ENCODE measurements at regions not wholly inside any gene's neighbourhood (a gene's known extent, or its start where the extent isn't known, plus 50 kb on each side); places are given as distances from the start of the nearest gene placed in this dataset.
A peak's percentile ranks its signal among the peaks of the same experiment; 100 is the strongest.

- WGBS (ENCODE audit: insufficient coverage, low coverage, missing lambda C conversion rate): 11% methylated on average over 3 of the region's 3 CpGs
- no peak overlapping the region for H3K9ac ChIP-seq (ENCODE audit: insufficient read depth in 1 of 2, low read depth in 2 of 2, low read length in 2 of 2)
- no peaks in the 10 kb centered on the region for H3K79me2 ChIP-seq (ENCODE audit: control insufficient read depth, insufficient read depth, low read length)
- no peak overlapping the region for H3K27ac ChIP-seq (ENCODE audit: extremely low read depth, low read depth, low read length)
- H3K27me3 ChIP-seq (ENCODE audit: control insufficient read depth in 2 of 2, insufficient read depth in 2 of 2, low read length in 2 of 2): no peaks in the 10 kb centered on the region; a peak in 1 of 5 replicates
- intact Hi-C loops (cut with micrococcal nuclease) (no loop called here), in situ Hi-C loops (cut with MboI) (no loop called here)
- ATAC-seq (no peak), FAIRE-seq (peak; percentile 44), DNase-seq (ENCODE audit: extremely low read depth in 1 of 4, low spot score in 3 of 4) (no peak)
- H3K4me1 ChIP-seq (replicated peaks in 1 of 2; ENCODE audit: control insufficient read depth in 2 of 2, insufficient read depth in 2 of 2, low read length in 2 of 2): no peaks in the 10 kb centered on the region
- H3K4me3 ChIP-seq: no peak overlapping the region
- no peaks in the 10 kb centered on the region for H3K36me3 ChIP-seq (ENCODE audit: control insufficient read depth, insufficient read depth, low read length)
- H2AFZ ChIP-seq (ENCODE audit: low read depth, low read length): no peak overlapping the region
- no peaks in the 10 kb centered on the region for H3K9me3 ChIP-seq (replicated peaks; ENCODE audit: control insufficient read depth, insufficient read depth, low read depth, low read length)
- ChIA-PET POLR2A (no interaction called here), CTCF (ENCODE audit: low intra/inter-chr PET ratio) (no interaction called here)
- H4K20me1 ChIP-seq (replicated peaks; ENCODE audit: control insufficient read depth, insufficient read depth, low read length): no peaks in the 10 kb centered on the region
- no peaks in the 10 kb centered on the region for H3K9me1 ChIP-seq (ENCODE audit: control insufficient read depth, insufficient read depth, low read length)
- H3K4me2 ChIP-seq (ENCODE audit: insufficient read depth, low read length): no peak overlapping the region
- no peak for TF ChIP-seq ADNP (tag; IDR thresholded peaks at IDR 0.05)
- peak; percentile 38 for TF ChIP-seq MAFG (tag; conservative IDR thresholded peaks at IDR 0.05)
- no TSS peak for BruUV-seq (replicated peaks)
Measured at GRCh38 chr6:134493789-134494188, 175.9 kb upstream of the SGK1 start.

GRCh38 chr6:134491477-134491876 lies 173.6 kb upstream of the SGK1 start:
- in situ Hi-C loops (cut with MboI) (no loop called here), intact Hi-C loops (cut with micrococcal nuclease) (no loop called here)
- no peaks in the 10 kb centered on the region for H3K9me1 ChIP-seq (ENCODE audit: control insufficient read depth, insufficient read depth, low read length)
- ATAC-seq (no peak), DNase-seq (ENCODE audit: extremely low read depth in 1 of 4, low spot score in 3 of 4) (no peak), FAIRE-seq (peak; percentile 26)
- no peak overlapping the region for H3K4me3 ChIP-seq
- H3K9me3 ChIP-seq (replicated peaks; ENCODE audit: control insufficient read depth, insufficient read depth, low read depth, low read length): no peaks in the 10 kb centered on the region
- H2AFZ ChIP-seq (ENCODE audit: low read depth, low read length): no peak overlapping the region
- 8% methylated on average over 2 of the region's 2 CpGs for WGBS (ENCODE audit: insufficient coverage, low coverage, missing lambda C conversion rate)
- H3K27me3 ChIP-seq (ENCODE audit: control insufficient read depth in 2 of 2, insufficient read depth in 2 of 2, low read length in 2 of 2): no peaks in the 10 kb centered on the region; a peak in 1 of 5 replicates
- no peaks in the 10 kb centered on the region for H3K79me2 ChIP-seq (ENCODE audit: control insufficient read depth, insufficient read depth, low read length)
- no peak overlapping the region for H3K27ac ChIP-seq (ENCODE audit: extremely low read depth, low read depth, low read length)
- H3K9ac ChIP-seq (ENCODE audit: insufficient read depth in 1 of 2, low read depth in 2 of 2, low read length in 2 of 2): no peak overlapping the region
- H3K4me2 ChIP-seq (ENCODE audit: insufficient read depth, low read length): no peak overlapping the region
- TF ChIP-seq SREBF1 (IDR thresholded peaks at IDR 0.05; ENCODE audit: borderline replicate concordance, low read depth, low read length) (no peak), CEBPG (CRISPR knock-in tag; IDR thresholded peaks at IDR 0.05) (no peak), CEBPG (tag; conservative IDR thresholded peaks at IDR 0.05 in 1 of 2, IDR thresholded peaks at IDR 0.05 in 1 of 2) (no peak), NELFE (IDR thresholded peaks at IDR 0.05; ENCODE audit: insufficient read depth, insufficient read length) (no peak)
- H3K4me1 ChIP-seq (replicated peaks in 1 of 2; ENCODE audit: control insufficient read depth in 2 of 2, insufficient read depth in 2 of 2, low read length in 2 of 2): no peaks in the 10 kb centered on the region
- no peaks in the 10 kb centered on the region for H3K36me3 ChIP-seq (ENCODE audit: control insufficient read depth, insufficient read depth, low read length)
- no TSS peak for BruUV-seq (replicated peaks)
- ChIA-PET POLR2A (interaction anchor here (1.0 kb wide), 1 partner anchor 12 kb away, joined by 4 read pairs; no protein-coding TSS in a partner anchor), CTCF (ENCODE audit: low intra/inter-chr PET ratio) (no interaction called here)
- H4K20me1 ChIP-seq (replicated peaks; ENCODE audit: control insufficient read depth, insufficient read depth, low read length): no peaks in the 10 kb centered on the region
